ENCODE measurements at regions not wholly inside any gene's neighbourhood (a gene's known extent, or its start where the extent isn't known, plus 50 kb on each side); places are given as distances from the start of the nearest gene placed in this dataset.
"Not testable (repeated sequence)": the region's sequence is repeated elsewhere in the genome, so short reads cannot be mapped to it uniquely, and the experiment has no call there.

- no peak for DNase-seq (ENCODE audit: low read depth)
- TF ChIP-seq CTCF (conservative IDR thresholded peaks at IDR 0.05; ENCODE audit: control insufficient read depth, insufficient read depth, low read depth, low read length) = no peak
- H3K4me3 ChIP-seq (ENCODE audit: control insufficient read depth, low read depth, low read length) = no peak overlapping the region
These were observed 231.9 kb upstream of the COX10 start for GRCh38 chr17:13837417-13837816.

GRCh38 chr17:13840254-13840653, 229.1 kb upstream of the COX10 start:
- TF ChIP-seq CTCF (conservative IDR thresholded peaks at IDR 0.05; ENCODE audit: control insufficient read depth, insufficient read depth, low read depth, low read length) = no peak
- H3K4me3 ChIP-seq (ENCODE audit: control insufficient read depth, low read depth, low read length) = no peak overlapping the region
- no peak for DNase-seq (ENCODE audit: low read depth)

- TF ChIP-seq CTCF (conservative IDR thresholded peaks at IDR 0.05; ENCODE audit: control insufficient read depth, insufficient read depth, low read depth, low read length) = no peak
- H3K4me3 ChIP-seq (ENCODE audit: control insufficient read depth, low read depth, low read length) = no peak overlapping the region
- no peak for DNase-seq (ENCODE audit: low read depth)
These were observed 225.3 kb upstream of the COX10 start for GRCh38 chr17:13843862-13844635.

- no peak for DNase-seq (ENCODE audit: low read depth)
- H3K4me3 ChIP-seq (ENCODE audit: control insufficient read depth, low read depth, low read length) = no peak overlapping the region
- no peak for TF ChIP-seq CTCF (conservative IDR thresholded peaks at IDR 0.05; ENCODE audit: control insufficient read depth, insufficient read depth, low read depth, low read length)
These were observed 217.4 kb upstream of the COX10 start for GRCh38 chr17:13851889-13852288.

- DNase-seq (ENCODE audit: low read depth); H3K4me3 ChIP-seq (ENCODE audit: control insufficient read depth, low read depth, low read length): not testable (repeated sequence)
These were observed 213.6 kb upstream of the COX10 start for GRCh38 chr17:13855730-13856129.

GRCh38 chr17:13862346-13862745, 207.0 kb upstream of the COX10 start:
- TF ChIP-seq CTCF (conservative IDR thresholded peaks at IDR 0.05; ENCODE audit: control insufficient read depth, insufficient read depth, low read depth, low read length) = no peak
- no peak overlapping the region for H3K4me3 ChIP-seq (ENCODE audit: control insufficient read depth, low read depth, low read length)
- no peak for DNase-seq (ENCODE audit: low read depth)

GRCh38 chr17:13863436-13863835, 205.9 kb upstream of the COX10 start:
- no peak overlapping the region for H3K4me3 ChIP-seq (ENCODE audit: control insufficient read depth, low read depth, low read length)
- no peak for TF ChIP-seq CTCF (conservative IDR thresholded peaks at IDR 0.05; ENCODE audit: control insufficient read depth, insufficient read depth, low read depth, low read length)
- no peak for DNase-seq (ENCODE audit: low read depth)

All from fibroblast of mammary gland (primary cell).